Endothelial cell of umbilical vein (primary cell): ENCODE measurements at regions not wholly inside any gene's neighbourhood (a gene's known extent, or its start where the extent isn't known, plus 50 kb on each side); places are given as distances from the start of the nearest gene placed in this dataset.

Experiments used
- EZH2 ChIP-seq: IDR thresholded peaks from 2 replicates; pipeline ENCODE4 v1.6.1; 2012; ENCODE audit warnings: borderline replicate concordance, low read depth, mild to moderate bottlenecking, moderate library complexity, low read length, inconsistent platforms; ENCODE audit not compliant: severe bottlenecking
- POLR2AphosphoS5 ChIP-seq: IDR thresholded peaks from 2 replicates; pipeline ENCODE4 v1.6.1; 2012; ENCODE audit warnings: low read depth, mild to moderate bottlenecking, control low read depth, low read length, moderate library complexity; ENCODE audit not compliant: insufficient read depth

GRCh38 chr16:74053312-74053711, 243.3 kb upstream of the PSMD7 start:
- no peak for TF ChIP-seq EZH2
- no peak for TF ChIP-seq POLR2AphosphoS5
